Adrenal gland (tissue), 9 donors: ENCODE measurements at regions not wholly inside any gene's neighbourhood (a gene's known extent, or its start where the extent isn't known, plus 50 kb on each side); places are given as distances from the start of the nearest gene placed in this dataset.

Experiments used
- DNase-seq, 7 donors: peaks; one replicate each; pipeline ENCODE4 v3.0.0-alpha.2; 2019 to 2020
- H3K27ac ChIP-seq, 5 donors: fragments of 200-600 bp; sonication (generic) in 4 of 5; 1 replicate in 3 of 5; 2 replicates in 2 of 5; pipeline versions ENCODE4 v1.5.1 to v1.8.0; 2016 to 2020; ENCODE audit warnings: mild to moderate bottlenecking in 1 of 5
- H3K27me3 ChIP-seq: fragments of 200-600 bp; 2 replicates; pipeline ENCODE4 v1.8.0; 2021
- H3K36me3 ChIP-seq, 2 donors: fragments of 200-600 bp; replicated peaks in 1 of 2; 1 replicate in 1 of 2; 2 replicates in 1 of 2; pipeline versions ENCODE4 v1.5.1 to v1.8.0; 2018 to 2022
- H3K4me1 ChIP-seq, 2 donors: fragments of 200-600 bp; replicated peaks in 1 of 2; 1 replicate in 1 of 2; 2 replicates in 1 of 2; pipeline versions ENCODE4 v1.5.1 to v1.8.0; 2018 to 2021
- H3K4me3 ChIP-seq, 4 donors: fragments of 200-600 bp; sonication (generic) in 3 of 4; one replicate each; pipeline ENCODE4 v1.5.1; 2016 to 2018
- H3K9me3 ChIP-seq, 3 donors: fragments of 200-600 bp; sonication (generic) in 1 of 3; replicated peaks in 1 of 3; 1 replicate in 2 of 3; 2 replicates in 1 of 3; pipeline versions ENCODE4 v1.5.1 to v1.8.0; 2016 to 2021
- CTCF ChIP-seq, 6 experiments: fragments of 450-650 bp in 4 of 6; fragments of 200-600 bp in 2 of 6; sonication (generic) in 1 of 6; IDR thresholded peaks; 1 replicate in 5 of 6; 2 replicates in 1 of 6; pipeline versions ENCODE4 v1.5.1 to v1.8.0; 2016 to 2021; ENCODE audit warnings: antibody characterized with exemption in 6 of 6, mild to moderate bottlenecking in 2 of 6, moderate library complexity in 1 of 6
- POLR2A ChIP-seq, 2 donors: fragments of 450-650 bp; IDR thresholded peaks; one replicate each; pipeline ENCODE4 v1.6.1; 2017; ENCODE audit warnings: antibody characterized with exemption in 2 of 2, mild to moderate bottlenecking in 2 of 2, moderate library complexity in 1 of 2
- WGBS, 4 donors: extraction: QIAGEN DNeasy Blood & Tissue Kit in 2 of 4; methylation state at CpG; one replicate each; pipeline versions ENCODE4 v1.1.5 to v1.1.7; 2013 to 2017; 5-methylcytosine and 5-hydroxymethylcytosine counted together
- intact Hi-C, 2 donors: fragments of 100-400 bp; cut with DNase I; formaldehyde crosslinking; loops; one replicate each; pipeline versions ENCODE4 v1.14.1 to v1.15.0; 2022 to 2023
- donor health status: healthy with polysubstance abuse.
- donor health status: Bipolar disorder and iron deficiency.
- donor health status: DM: yes; HTN: yes; CAD: no.
- donor health status: DM: no; HTN: no; CAD: no.
- donor health status: DM: no; HTN: no; CAD: no.

GRCh38 chr5:74188351-74189105 lies 452.0 kb downstream of the ENC1 start:
- Histone ChIP-seq H3K4me1 (peaks cover 0 to 3% of the 10 kb centered on the region in 2 donors), H3K9me3 (no peaks in the 10 kb centered on the region), H3K27me3 (no peaks in the 10 kb centered on the region), H3K36me3 (no peaks in the 10 kb centered on the region), H3K27ac (no peak overlapping the region), H3K4me3 (no peak overlapping the region)
- no peak for TF ChIP-seq POLR2A (IDR thresholded peaks at IDR 0.05)
- TF ChIP-seq CTCF (IDR thresholded peaks at IDR 0.05), result no peak
- DNase-seq, result no peak
- 56 to 83% (median 71%) methylated on average over 2 of the region's 2 CpGs for WGBS, 4 donors
- intact Hi-C loops, result no loop called here

GRCh38 chr5:74187757-74188156 lies 452.8 kb downstream of the ENC1 start:
- intact Hi-C loops, result no loop called here
- TF ChIP-seq CTCF (IDR thresholded peaks at IDR 0.05) (no peak), POLR2A (IDR thresholded peaks at IDR 0.05) (no peak)
- Histone ChIP-seq H3K4me1 (peaks cover 0 to 3% of the 10 kb centered on the region in 2 donors), H3K27ac (no peak overlapping the region), H3K27me3 (no peaks in the 10 kb centered on the region), H3K4me3 (no peak overlapping the region), H3K9me3 (no peaks in the 10 kb centered on the region), H3K36me3 (no peaks in the 10 kb centered on the region)
- DNase-seq, result no peak
- 84 to 95% (median 90%) methylated on average over 1 of the region's 1 CpG for WGBS, 4 donors

- Histone ChIP-seq H3K9me3 (no peaks in the 10 kb centered on the region), H3K27ac (no peak overlapping the region), H3K4me1 (peaks cover 0 to 3% of the 10 kb centered on the region in 2 donors), H3K4me3 (no peak overlapping the region), H3K27me3 (no peaks in the 10 kb centered on the region), H3K36me3 (no peaks in the 10 kb centered on the region)
- no peak for DNase-seq
- intact Hi-C loops, result no loop called here
- WGBS, 4 donors, result 86 to 93% (median 92%) methylated on average over 6 of the region's 6 CpGs
- TF ChIP-seq CTCF (IDR thresholded peaks at IDR 0.05) (no peak), POLR2A (IDR thresholded peaks at IDR 0.05) (no peak)
Measured at GRCh38 chr5:74186356-74187315, 453.9 kb downstream of the ENC1 start.

- H3K4me3 ChIP-seq, result no peak overlapping the region
- DNase-seq, result peak in 1 of 7 donors; percentile 57
- H3K27ac ChIP-seq, result no peak overlapping the region
- no peaks in the 10 kb centered on the region for H3K36me3 ChIP-seq
- peaks cover 0 to 3% of the 10 kb centered on the region in 2 donors for H3K4me1 ChIP-seq
- TF ChIP-seq CTCF (IDR thresholded peaks at IDR 0.05) (no peak), POLR2A (IDR thresholded peaks at IDR 0.05) (no peak)
- intact Hi-C loops, result no loop called here
- no peaks in the 10 kb centered on the region for H3K9me3 ChIP-seq
- 54 to 80% (median 76%) methylated on average over 2 of the region's 2 CpGs for WGBS, 4 donors
- no peaks in the 10 kb centered on the region for H3K27me3 ChIP-seq
Measured at GRCh38 chr5:74185599-74185998, 454.9 kb downstream of the ENC1 start.
